ENCODE measurements at regions not wholly inside any gene's neighbourhood (a gene's known extent, or its start where the extent isn't known, plus 50 kb on each side); places are given as distances from the start of the nearest gene placed in this dataset.
"Not testable (repeated sequence)": the region's sequence is repeated elsewhere in the genome, so short reads cannot be mapped to it uniquely, and the experiment has no call there.

- no peaks in the 10 kb centered on the region for H3K36me3 ChIP-seq
- WGBS, result 92% methylated on average over 14 of the region's 14 CpGs
- no peak for TF ChIP-seq EP300 (IDR thresholded peaks at IDR 0.05)
- no peak for TF ChIP-seq POLR2A (IDR thresholded peaks at IDR 0.05)
- TF ChIP-seq CTCF (IDR thresholded peaks at IDR 0.05), result no peak
- TF ChIP-seq POLR2AphosphoS5 (IDR thresholded peaks at IDR 0.05), result no peak
- H3K27me3 ChIP-seq, result no peaks in the 10 kb centered on the region
- DNase-seq (ENCODE audit: low spot score in 2 of 2), result no peak
- H3K9me3 ChIP-seq, result no peaks in the 10 kb centered on the region
- H3K4me3 ChIP-seq, result no peak overlapping the region
- no peak overlapping the region for H3K27ac ChIP-seq
- peaks cover 10% of the 10 kb centered on the region for H3K4me1 ChIP-seq
These were observed 111.0 kb upstream of the ANKRD30BL start for GRCh38 chr2:132272713-132273112.

- H3K27me3 ChIP-seq; H3K36me3 ChIP-seq; H3K4me1 ChIP-seq; H3K9me3 ChIP-seq; H3K27ac ChIP-seq; H3K4me3 ChIP-seq; DNase-seq (ENCODE audit: low spot score in 2 of 2): not testable (repeated sequence)
- 95% methylated on average over 23 of the region's 23 CpGs for WGBS
These were observed 111.8 kb upstream of the ANKRD30BL start for GRCh38 chr2:132273585-132273984.

GRCh38 chr2:132274000-132274399 lies 112.2 kb upstream of the ANKRD30BL start:
- 88% methylated on average over 10 of the region's 10 CpGs for WGBS
- no peaks in the 10 kb centered on the region for H3K36me3 ChIP-seq
- no peak overlapping the region for H3K4me3 ChIP-seq
- H3K27ac ChIP-seq, result no peak overlapping the region
- H3K9me3 ChIP-seq, result no peaks in the 10 kb centered on the region
- DNase-seq (ENCODE audit: low spot score in 2 of 2), result no peak
- H3K4me1 ChIP-seq, result no peaks in the 10 kb centered on the region
- no peak for TF ChIP-seq CTCF (IDR thresholded peaks at IDR 0.05)
- TF ChIP-seq POLR2A (IDR thresholded peaks at IDR 0.05), result no peak
- no peak for TF ChIP-seq EP300 (IDR thresholded peaks at IDR 0.05)
- no peak for TF ChIP-seq POLR2AphosphoS5 (IDR thresholded peaks at IDR 0.05)
- H3K27me3 ChIP-seq, result no peaks in the 10 kb centered on the region

GRCh38 chr2:132275396-132275795 lies 113.6 kb upstream of the ANKRD30BL start:
- Histone ChIP-seq H3K9me3 (no peaks in the 10 kb centered on the region), H3K27me3 (no peaks in the 10 kb centered on the region), H3K4me1 (no peaks in the 10 kb centered on the region), H3K4me3 (no peak overlapping the region), H3K36me3 (no peaks in the 10 kb centered on the region), H3K27ac (no peak overlapping the region)
- DNase-seq (ENCODE audit: low spot score in 2 of 2), result no peak
- TF ChIP-seq POLR2A (IDR thresholded peaks at IDR 0.05) (no peak), CTCF (IDR thresholded peaks at IDR 0.05) (no peak), EP300 (IDR thresholded peaks at IDR 0.05) (no peak)
- WGBS, result 89% methylated on average over 14 of the region's 17 CpGs

GRCh38 chr2:132276571-132276981 lies 114.8 kb upstream of the ANKRD30BL start:
- Histone ChIP-seq H3K9me3 (no peaks in the 10 kb centered on the region), H3K4me1 (no peaks in the 10 kb centered on the region), H3K4me3 (no peak overlapping the region), H3K27me3 (no peaks in the 10 kb centered on the region), H3K27ac (no peak overlapping the region), H3K36me3 (no peaks in the 10 kb centered on the region)
- no peak for DNase-seq (ENCODE audit: low spot score in 2 of 2)
- WGBS, result 82% methylated on average over 10 of the region's 10 CpGs
- no peak for TF ChIP-seq POLR2AphosphoS5 (IDR thresholded peaks at IDR 0.05)
- TF ChIP-seq CTCF (IDR thresholded peaks at IDR 0.05), result no peak
- TF ChIP-seq POLR2A (IDR thresholded peaks at IDR 0.05), result no peak
- TF ChIP-seq EP300 (IDR thresholded peaks at IDR 0.05), result no peak

GRCh38 chr2:132278267-132278666 lies 116.5 kb upstream of the ANKRD30BL start:
- DNase-seq (ENCODE audit: low spot score in 2 of 2), result no peak

More at GRCh38 chr2:132278267-132278666, 116.5 kb upstream of the ANKRD30BL start:
- H3K27me3 ChIP-seq, result no peaks in the 10 kb centered on the region
- no peak overlapping the region for H3K27ac ChIP-seq
- no peak overlapping the region for H3K4me3 ChIP-seq
- H3K36me3 ChIP-seq, result no peaks in the 10 kb centered on the region
- no peaks in the 10 kb centered on the region for H3K4me1 ChIP-seq
- TF ChIP-seq EP300 (IDR thresholded peaks at IDR 0.05) (no peak), POLR2AphosphoS5 (IDR thresholded peaks at IDR 0.05) (no peak), POLR2A (IDR thresholded peaks at IDR 0.05) (no peak)
- WGBS, result 87% methylated on average over 12 of the region's 23 CpGs
- H3K9me3 ChIP-seq, result no peaks in the 10 kb centered on the region
